ENCODE measurements at regions not wholly inside any gene's neighbourhood (a gene's known extent, or its start where the extent isn't known, plus 50 kb on each side); places are given as distances from the start of the nearest gene placed in this dataset.

DNA sequence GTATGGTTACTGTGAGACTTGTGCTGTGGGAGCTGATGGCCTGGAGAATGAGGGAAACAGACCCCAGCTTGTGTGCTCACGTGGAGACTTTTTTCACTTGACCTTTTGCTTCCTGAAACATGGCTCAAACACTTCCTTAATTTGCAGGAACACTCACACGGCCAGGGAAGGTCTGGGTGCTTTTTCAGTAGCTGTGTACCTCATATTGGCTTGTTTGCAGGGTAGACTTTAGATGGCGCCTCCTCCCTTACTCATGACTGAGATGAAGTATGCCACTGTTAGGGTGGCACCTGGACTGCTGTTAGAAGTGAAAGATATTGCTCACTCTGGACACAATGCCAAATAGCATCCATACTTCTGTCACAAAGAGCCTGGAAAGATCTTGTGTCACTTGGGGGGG, 75.7 kb upstream of the WDR1 start:
- no peaks in the 10 kb centered on the region for H3K27me3 ChIP-seq (ENCODE audit: control insufficient read depth in 1 of 2, insufficient read depth in 2 of 2, low read length in 2 of 2)
- no peaks in the 10 kb centered on the region for H3K79me2 ChIP-seq (ENCODE audit: insufficient read depth, low read length)
- in situ Hi-C loops (cut with HindIII; ENCODE audit: extremely low pct_ligation_motif_present, low pct_unique_long_range_greater_than_20kb) (no loop called here), intact Hi-C loops (cut with micrococcal nuclease; ENCODE audit: unreplicated experiment) (no loop called here)
- ChIA-PET CTCF (ENCODE audit: low intra/inter-chr PET ratio, low total read pairs) (no interaction called here), POLR2A (no interaction called here)
- H3K4me3 ChIP-seq (replicated peaks in 1 of 3; ENCODE audit: insufficient read depth in 1 of 3, low read depth in 2 of 3, low read length in 3 of 3): no peak overlapping the region
- no peak overlapping the region for H3K4me2 ChIP-seq (ENCODE audit: low read depth, low read length)
- TF ChIP-seq ZNF10 (CRISPR knock-in tag; IDR thresholded peaks at IDR 0.05; ENCODE audit: borderline replicate concordance, low read depth) (no peak), ZNF101 (CRISPR knock-in tag; IDR thresholded peaks at IDR 0.05; ENCODE audit: borderline replicate concordance, low read depth) (no peak), ARNTL (CRISPR knock-in tag; IDR thresholded peaks at IDR 0.05) (no peak)
- TF ChIP-seq, protein P1, sequence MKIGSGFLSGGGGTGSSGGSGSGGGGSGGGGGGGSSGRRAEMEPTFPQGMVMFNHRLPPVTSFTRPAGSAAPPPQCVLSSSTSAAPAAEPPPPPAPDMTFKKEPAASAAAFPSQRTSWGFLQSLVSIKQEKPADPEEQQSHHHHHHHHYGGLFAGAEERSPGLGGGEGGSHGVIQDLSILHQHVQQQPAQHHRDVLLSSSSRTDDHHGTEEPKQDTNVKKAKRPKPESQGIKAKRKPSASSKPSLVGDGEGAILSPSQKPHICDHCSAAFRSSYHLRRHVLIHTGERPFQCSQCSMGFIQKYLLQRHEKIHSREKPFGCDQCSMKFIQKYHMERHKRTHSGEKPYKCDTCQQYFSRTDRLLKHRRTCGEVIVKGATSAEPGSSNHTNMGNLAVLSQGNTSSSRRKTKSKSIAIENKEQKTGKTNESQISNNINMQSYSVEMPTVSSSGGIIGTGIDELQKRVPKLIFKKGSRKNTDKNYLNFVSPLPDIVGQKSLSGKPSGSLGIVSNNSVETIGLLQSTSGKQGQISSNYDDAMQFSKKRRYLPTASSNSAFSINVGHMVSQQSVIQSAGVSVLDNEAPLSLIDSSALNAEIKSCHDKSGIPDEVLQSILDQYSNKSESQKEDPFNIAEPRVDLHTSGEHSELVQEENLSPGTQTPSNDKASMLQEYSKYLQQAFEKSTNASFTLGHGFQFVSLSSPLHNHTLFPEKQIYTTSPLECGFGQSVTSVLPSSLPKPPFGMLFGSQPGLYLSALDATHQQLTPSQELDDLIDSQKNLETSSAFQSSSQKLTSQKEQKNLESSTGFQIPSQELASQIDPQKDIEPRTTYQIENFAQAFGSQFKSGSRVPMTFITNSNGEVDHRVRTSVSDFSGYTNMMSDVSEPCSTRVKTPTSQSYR (CRISPR knock-in tag; IDR thresholded peaks at IDR 0.05; ENCODE audit: borderline replicate concordance): no peak
- no peak overlapping the region for H3K27ac ChIP-seq (ENCODE audit: extremely low read length, insufficient read depth, low read length)
- no peak overlapping the region for H3K9ac ChIP-seq (ENCODE audit: insufficient read depth, low read depth, low read length)
- no peaks in the 10 kb centered on the region for H3K4me1 ChIP-seq (ENCODE audit: insufficient read depth, low read length)
- FAIRE-seq: no peak
- no peaks in the 10 kb centered on the region for H4K20me1 ChIP-seq (ENCODE audit: insufficient read depth, low read length)
- WGBS (ENCODE audit: low lambda C conversion rate): 0% methylated on average over 2 of the region's 3 CpGs
- no TSS peak for BruUV-seq (replicated peaks)
- H3K9me3 ChIP-seq (ENCODE audit: low read length): no peaks in the 10 kb centered on the region
- no peaks in the 10 kb centered on the region for H3K36me3 ChIP-seq (replicated peaks in 1 of 2; ENCODE audit: control insufficient read depth in 1 of 2, insufficient read depth in 2 of 2, low read length in 2 of 2)
- DNase-seq (ENCODE audit: low spot score): no peak
- H2AFZ ChIP-seq (ENCODE audit: low read length): no peak overlapping the region
- no peak for ATAC-seq

DNA sequence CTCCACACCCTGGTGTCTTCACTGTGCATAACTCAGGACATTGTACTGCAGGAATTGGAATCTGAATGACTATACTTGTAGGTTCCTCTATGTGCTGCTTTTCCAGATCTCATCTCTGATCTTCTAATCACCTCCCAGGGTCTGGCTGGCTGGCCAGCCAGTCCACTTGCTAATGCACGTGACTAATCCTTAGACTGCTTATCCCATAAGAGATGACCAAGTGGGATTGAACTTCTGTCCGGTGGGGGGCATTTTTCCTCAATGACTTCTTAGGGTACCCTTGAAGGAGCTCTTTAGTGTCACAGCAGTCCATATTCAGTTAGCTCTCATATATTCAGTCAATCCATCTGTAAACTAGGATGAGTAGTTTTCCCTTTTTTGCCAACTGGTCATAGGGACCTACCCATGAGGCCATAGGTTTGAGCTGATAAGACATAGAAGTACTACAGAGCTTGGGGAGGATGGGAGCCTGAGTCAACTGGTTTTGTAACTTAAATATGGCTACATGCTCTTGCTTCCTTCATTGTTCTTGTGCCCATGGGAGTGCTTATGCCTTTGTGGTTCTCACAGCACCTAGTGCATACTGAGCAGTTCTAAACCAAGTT, 71.9 kb upstream of the WDR1 start:
- ChIA-PET POLR2A (no interaction called here), CTCF (ENCODE audit: low intra/inter-chr PET ratio, low total read pairs) (no interaction called here)
- Histone ChIP-seq H3K4me2 (ENCODE audit: low read depth, low read length) (no peak overlapping the region), H3K9me3 (ENCODE audit: low read length) (no peaks in the 10 kb centered on the region), H2AFZ (ENCODE audit: low read length) (no peak overlapping the region), H3K79me2 (ENCODE audit: insufficient read depth, low read length) (no peaks in the 10 kb centered on the region), H3K9ac (ENCODE audit: insufficient read depth, low read depth, low read length) (no peak overlapping the region), H3K36me3 (replicated peaks in 1 of 2; ENCODE audit: control insufficient read depth in 1 of 2, insufficient read depth in 2 of 2, low read length in 2 of 2) (no peaks in the 10 kb centered on the region), H3K27me3 (ENCODE audit: control insufficient read depth in 1 of 2, insufficient read depth in 2 of 2, low read length in 2 of 2) (no peaks in the 10 kb centered on the region), H4K20me1 (ENCODE audit: insufficient read depth, low read length) (no peaks in the 10 kb centered on the region), H3K4me3 (replicated peaks in 1 of 3; ENCODE audit: insufficient read depth in 1 of 3, low read depth in 2 of 3, low read length in 3 of 3) (no peak overlapping the region), H3K27ac (ENCODE audit: extremely low read length, insufficient read depth, low read length) (no peak overlapping the region), H3K4me1 (ENCODE audit: insufficient read depth, low read length) (no peaks in the 10 kb centered on the region)
- WGBS (ENCODE audit: low lambda C conversion rate): 13% methylated on average over 2 of the region's 2 CpGs
- no peak for ATAC-seq
- no peak for FAIRE-seq
- no peak for DNase-seq (ENCODE audit: low spot score)
- in situ Hi-C loops (cut with HindIII; ENCODE audit: extremely low pct_ligation_motif_present, low pct_unique_long_range_greater_than_20kb) (no loop called here), intact Hi-C loops (cut with micrococcal nuclease; ENCODE audit: unreplicated experiment) (no loop called here)
- no TSS peak for BruUV-seq (replicated peaks)
- TF ChIP-seq, protein P2, sequence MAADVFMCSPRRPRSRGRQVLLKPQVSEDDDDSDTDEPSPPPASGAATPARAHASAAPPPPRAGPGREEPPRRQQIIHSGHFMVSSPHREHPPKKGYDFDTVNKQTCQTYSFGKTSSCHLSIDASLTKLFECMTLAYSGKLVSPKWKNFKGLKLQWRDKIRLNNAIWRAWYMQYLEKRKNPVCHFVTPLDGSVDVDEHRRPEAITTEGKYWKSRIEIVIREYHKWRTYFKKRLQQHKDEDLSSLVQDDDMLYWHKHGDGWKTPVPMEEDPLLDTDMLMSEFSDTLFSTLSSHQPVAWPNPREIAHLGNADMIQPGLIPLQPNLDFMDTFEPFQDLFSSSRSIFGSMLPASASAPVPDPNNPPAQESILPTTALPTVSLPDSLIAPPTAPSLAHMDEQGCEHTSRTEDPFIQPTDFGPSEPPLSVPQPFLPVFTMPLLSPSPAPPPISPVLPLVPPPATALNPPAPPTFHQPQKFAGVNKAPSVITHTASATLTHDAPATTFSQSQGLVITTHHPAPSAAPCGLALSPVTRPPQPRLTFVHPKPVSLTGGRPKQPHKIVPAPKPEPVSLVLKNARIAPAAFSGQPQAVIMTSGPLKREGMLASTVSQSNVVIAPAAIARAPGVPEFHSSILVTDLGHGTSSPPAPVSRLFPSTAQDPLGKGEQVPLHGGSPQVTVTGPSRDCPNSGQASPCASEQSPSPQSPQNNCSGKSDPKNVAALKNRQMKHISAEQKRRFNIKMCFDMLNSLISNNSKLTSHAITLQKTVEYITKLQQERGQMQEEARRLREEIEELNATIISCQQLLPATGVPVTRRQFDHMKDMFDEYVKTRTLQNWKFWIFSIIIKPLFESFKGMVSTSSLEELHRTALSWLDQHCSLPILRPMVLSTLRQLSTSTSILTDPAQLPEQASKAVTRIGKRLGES (CRISPR knock-in tag; IDR thresholded peaks at IDR 0.05; ENCODE audit: borderline replicate concordance): no peak
- TF ChIP-seq, protein P3, sequence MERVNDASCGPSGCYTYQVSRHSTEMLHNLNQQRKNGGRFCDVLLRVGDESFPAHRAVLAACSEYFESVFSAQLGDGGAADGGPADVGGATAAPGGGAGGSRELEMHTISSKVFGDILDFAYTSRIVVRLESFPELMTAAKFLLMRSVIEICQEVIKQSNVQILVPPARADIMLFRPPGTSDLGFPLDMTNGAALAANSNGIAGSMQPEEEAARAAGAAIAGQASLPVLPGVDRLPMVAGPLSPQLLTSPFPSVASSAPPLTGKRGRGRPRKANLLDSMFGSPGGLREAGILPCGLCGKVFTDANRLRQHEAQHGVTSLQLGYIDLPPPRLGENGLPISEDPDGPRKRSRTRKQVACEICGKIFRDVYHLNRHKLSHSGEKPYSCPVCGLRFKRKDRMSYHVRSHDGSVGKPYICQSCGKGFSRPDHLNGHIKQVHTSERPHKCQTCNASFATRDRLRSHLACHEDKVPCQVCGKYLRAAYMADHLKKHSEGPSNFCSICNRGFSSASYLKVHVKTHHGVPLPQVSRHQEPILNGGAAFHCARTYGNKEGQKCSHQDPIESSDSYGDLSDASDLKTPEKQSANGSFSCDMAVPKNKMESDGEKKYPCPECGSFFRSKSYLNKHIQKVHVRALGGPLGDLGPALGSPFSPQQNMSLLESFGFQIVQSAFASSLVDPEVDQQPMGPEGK (CRISPR knock-in tag; IDR thresholded peaks at IDR 0.05): no peak
- no peak for TF ChIP-seq PITX1 (CRISPR knock-in tag; IDR thresholded peaks at IDR 0.05)
- TF ChIP-seq NFYC (CRISPR knock-in tag; IDR thresholded peaks at IDR 0.05): no peak
- no peak for TF ChIP-seq ZNF879 (CRISPR knock-in tag; IDR thresholded peaks at IDR 0.05)
